BE2C (cell line): ENCODE measurements at regions not wholly inside any gene's neighbourhood (a gene's known extent, or its start where the extent isn't known, plus 50 kb on each side); places are given as distances from the start of the nearest gene placed in this dataset.

Experiments
- DNase-seq: peaks from one replicate; pipeline ENCODE4 v3.0.0-alpha.2; 2020
- H3K27me3 ChIP-seq: fragments of 250-450 bp; sonication (Bioruptor Pico); 2 replicates; pipeline ENCODE4 v1.5.1; 2020; ENCODE audit warnings: mild to moderate bottlenecking
- H3K36me3 ChIP-seq: fragments of 250-450 bp; sonication (Bioruptor Pico); 2 replicates; pipeline ENCODE4 v1.5.1; 2020; ENCODE audit warnings: mild to moderate bottlenecking
- H3K4me1 ChIP-seq: fragments of 250-450 bp; sonication (Bioruptor Pico); 2 replicates; pipeline ENCODE4 v1.5.1; 2020
- H3K4me3 ChIP-seq: 2 replicates; pipeline ENCODE4 v1.5.1; 2011; ENCODE audit warnings: low read depth, low read length
- H3K9me3 ChIP-seq: fragments of 250-450 bp; sonication (Bioruptor Pico); 2 replicates; pipeline ENCODE4 v1.5.1; 2020
- TF ChIP-seq, protein P1 (sequence below): IDR thresholded peaks from 2 replicates; pipeline ENCODE4 v1.5.1; 2012; ENCODE audit warnings: mild to moderate bottlenecking, low read depth, low read length

GRCh38 chr22:27385261-27385998 is 416.1 kb downstream of the MN1 start:
- peaks cover 6% of the 10 kb centered on the region for H3K4me1 ChIP-seq
- no peaks in the 10 kb centered on the region; the same call in 1 of the 2 replicates for H3K9me3 ChIP-seq
- peaks cover 97% of the 10 kb centered on the region for H3K27me3 ChIP-seq
- no peak overlapping the region for H3K4me3 ChIP-seq
- TF ChIP-seq, protein P1, sequence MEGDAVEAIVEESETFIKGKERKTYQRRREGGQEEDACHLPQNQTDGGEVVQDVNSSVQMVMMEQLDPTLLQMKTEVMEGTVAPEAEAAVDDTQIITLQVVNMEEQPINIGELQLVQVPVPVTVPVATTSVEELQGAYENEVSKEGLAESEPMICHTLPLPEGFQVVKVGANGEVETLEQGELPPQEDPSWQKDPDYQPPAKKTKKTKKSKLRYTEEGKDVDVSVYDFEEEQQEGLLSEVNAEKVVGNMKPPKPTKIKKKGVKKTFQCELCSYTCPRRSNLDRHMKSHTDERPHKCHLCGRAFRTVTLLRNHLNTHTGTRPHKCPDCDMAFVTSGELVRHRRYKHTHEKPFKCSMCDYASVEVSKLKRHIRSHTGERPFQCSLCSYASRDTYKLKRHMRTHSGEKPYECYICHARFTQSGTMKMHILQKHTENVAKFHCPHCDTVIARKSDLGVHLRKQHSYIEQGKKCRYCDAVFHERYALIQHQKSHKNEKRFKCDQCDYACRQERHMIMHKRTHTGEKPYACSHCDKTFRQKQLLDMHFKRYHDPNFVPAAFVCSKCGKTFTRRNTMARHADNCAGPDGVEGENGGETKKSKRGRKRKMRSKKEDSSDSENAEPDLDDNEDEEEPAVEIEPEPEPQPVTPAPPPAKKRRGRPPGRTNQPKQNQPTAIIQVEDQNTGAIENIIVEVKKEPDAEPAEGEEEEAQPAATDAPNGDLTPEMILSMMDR = no peak
- DNase-seq = no peak
- H3K36me3 ChIP-seq = no peaks in the 10 kb centered on the region

DNA sequence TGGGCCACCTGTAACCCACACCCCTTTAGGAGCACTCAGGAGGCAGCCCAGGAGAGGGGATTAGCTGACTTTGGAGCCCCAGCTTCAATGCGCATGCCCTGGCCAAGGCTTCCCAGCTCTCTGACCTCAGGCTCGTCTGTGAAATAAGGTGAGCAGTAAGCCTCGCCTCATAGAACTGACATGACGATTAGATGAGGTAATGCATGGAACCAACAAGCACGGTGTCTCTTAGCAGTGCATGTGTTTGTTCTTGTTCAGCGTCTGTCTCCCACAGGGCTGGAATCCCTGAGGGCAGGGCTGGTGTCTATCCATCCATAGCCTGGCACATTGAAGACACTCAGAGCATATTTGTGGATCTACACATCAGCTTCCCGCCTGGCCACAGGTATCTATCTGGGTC is 415.4 kb downstream of the MN1 start:
- Histone ChIP-seq H3K27me3 (peaks cover 96% of the 10 kb centered on the region), H3K4me3 (no peak overlapping the region), H3K4me1 (peaks cover 3% of the 10 kb centered on the region; the same call in 1 of the 2 replicates), H3K36me3 (no peaks in the 10 kb centered on the region), H3K9me3 (no peaks in the 10 kb centered on the region; the same call in 1 of the 2 replicates)
- TF ChIP-seq, protein P1 = no peak
- no peak for DNase-seq

DNA sequence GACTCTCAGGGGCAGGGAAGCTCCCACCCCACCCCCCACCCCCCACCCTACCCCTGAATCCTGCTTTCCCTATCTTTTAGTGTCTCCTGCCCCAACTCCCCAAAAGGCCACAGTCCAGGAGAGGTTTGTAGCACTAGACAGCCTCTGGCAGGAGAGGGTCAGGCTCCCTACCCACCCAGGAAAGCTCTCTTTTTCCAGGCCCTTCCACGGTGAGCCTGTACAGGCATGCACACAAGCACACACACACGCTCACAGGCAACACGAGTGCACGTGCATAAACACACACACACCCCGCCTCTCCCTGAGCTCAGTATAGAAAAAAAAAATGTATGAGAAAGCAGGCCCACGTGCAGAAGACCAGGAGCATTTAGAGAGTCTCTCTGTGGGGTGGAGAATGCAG is 414.0 kb downstream of the MN1 start:
- Histone ChIP-seq H3K4me3 (no peak overlapping the region), H3K27me3 (peaks cover 91% of the 10 kb centered on the region), H3K4me1 (no peaks in the 10 kb centered on the region), H3K9me3 (no peaks in the 10 kb centered on the region; the same call in 1 of the 2 replicates), H3K36me3 (no peaks in the 10 kb centered on the region)
- TF ChIP-seq, protein P1 = no peak
- DNase-seq = no peak

- H3K4me1 ChIP-seq = no peaks in the 10 kb centered on the region
- no peaks in the 10 kb centered on the region for H3K36me3 ChIP-seq
- TF ChIP-seq, protein P1 = no peak
- no peak overlapping the region for H3K4me3 ChIP-seq
- no peaks in the 10 kb centered on the region; the same call in 1 of the 2 replicates for H3K9me3 ChIP-seq
- no peak for DNase-seq
- peaks cover 91% of the 10 kb centered on the region for H3K27me3 ChIP-seq
Observed at GRCh38 chr22:27388090-27388600, 413.4 kb downstream of the MN1 start.

- peaks cover 83% of the 10 kb centered on the region for H3K27me3 ChIP-seq
Observed at GRCh38 chr22:27389727-27390075, 411.9 kb downstream of the MN1 start.

More at GRCh38 chr22:27389727-27390075, 411.9 kb downstream of the MN1 start:
- Histone ChIP-seq H3K4me1 (no peaks in the 10 kb centered on the region), H3K4me3 (no peak overlapping the region), H3K9me3 (no peaks in the 10 kb centered on the region; the same call in 1 of the 2 replicates), H3K36me3 (no peaks in the 10 kb centered on the region)
- TF ChIP-seq, protein P1 = no peak
- no peak for DNase-seq
